ENCODE measurements at regions not wholly inside any gene's neighbourhood (a gene's known extent, or its start where the extent isn't known, plus 50 kb on each side); places are given as distances from the start of the nearest gene placed in this dataset.

GRCh38 chr3:139738697-139739096 lies 60.9 kb upstream of the NMNAT3 start:
- no peak overlapping the region for H3K27ac ChIP-seq
- DNase-seq (no peak), FAIRE-seq (no peak), ATAC-seq (no peak)
- no peaks in the 10 kb centered on the region for H3K36me3 ChIP-seq
- TF ChIP-seq CTCF (IDR thresholded peaks at IDR 0.05), result no peak
- H3K9me3 ChIP-seq, result no peaks in the 10 kb centered on the region
- intact Hi-C loops (cut with DNase I), result no loop called here
- H3K27me3 ChIP-seq, result no peaks in the 10 kb centered on the region
- H3K4me1 ChIP-seq, result no peaks in the 10 kb centered on the region
- H3K4me3 ChIP-seq, result no peak overlapping the region
- 88 to 89% methylated on average over 3 of the region's 3 CpGs for WGBS, 2 donors

GRCh38 chr3:139737682-139738361 lies 60.0 kb upstream of the NMNAT3 start:
- no peak overlapping the region for H3K4me3 ChIP-seq
- 81 to 85% methylated on average over 7 of the region's 7 CpGs for WGBS, 2 donors
- no peak for ATAC-seq

GRCh38 chr3:139735191-139735590 lies 57.4 kb upstream of the NMNAT3 start:
- Histone ChIP-seq H3K4me3 (no peak overlapping the region), H3K27me3 (no peaks in the 10 kb centered on the region), H3K27ac (no peak overlapping the region), H3K9me3 (no peaks in the 10 kb centered on the region), H3K4me1 (no peaks in the 10 kb centered on the region), H3K36me3 (no peaks in the 10 kb centered on the region)
- ATAC-seq, result no peak
- WGBS, 2 donors, result 78 to 81% methylated on average over 6 of the region's 6 CpGs
- DNase-seq, result no peak
- no peak for FAIRE-seq
- no peak for TF ChIP-seq CTCF (IDR thresholded peaks at IDR 0.05)
- intact Hi-C loops (cut with DNase I), result no loop called here

More at GRCh38 chr3:139737682-139738361, 60.0 kb upstream of the NMNAT3 start:
- Histone ChIP-seq H3K27ac (no peak overlapping the region), H3K9me3 (no peaks in the 10 kb centered on the region), H3K4me1 (no peaks in the 10 kb centered on the region), H3K36me3 (no peaks in the 10 kb centered on the region), H3K27me3 (no peaks in the 10 kb centered on the region)
- intact Hi-C loops (cut with DNase I), result no loop called here
- FAIRE-seq, result no peak
- DNase-seq, result no peak
- TF ChIP-seq CTCF (IDR thresholded peaks at IDR 0.05), result no peak

- ATAC-seq, result no peak
- no peak for FAIRE-seq
- no peaks in the 10 kb centered on the region for H3K9me3 ChIP-seq
- DNase-seq, result no peak
- no peaks in the 10 kb centered on the region for H3K36me3 ChIP-seq
- WGBS, 2 donors, result 71 to 82% methylated on average over 1 of the region's 1 CpG
- no peak overlapping the region for H3K4me3 ChIP-seq
- no peaks in the 10 kb centered on the region for H3K27me3 ChIP-seq
- intact Hi-C loops (cut with DNase I), result no loop called here
- H3K27ac ChIP-seq, result no peak overlapping the region
- H3K4me1 ChIP-seq, result no peaks in the 10 kb centered on the region
- TF ChIP-seq CTCF (IDR thresholded peaks at IDR 0.05), result no peak
Measured at GRCh38 chr3:139732729-139733128, 55.0 kb upstream of the NMNAT3 start.

GRCh38 chr3:139729300-139729699 lies 51.5 kb upstream of the NMNAT3 start:
- ATAC-seq, result no peak
- no peaks in the 10 kb centered on the region for H3K4me1 ChIP-seq
- no peak for FAIRE-seq
- intact Hi-C loops (cut with DNase I), result no loop called here
- WGBS, 2 donors, result 76 to 88% methylated on average over 2 of the region's 2 CpGs
- no peak for DNase-seq
- H3K27me3 ChIP-seq, result no peaks in the 10 kb centered on the region
- no peak for TF ChIP-seq CTCF (IDR thresholded peaks at IDR 0.05)
- no peaks in the 10 kb centered on the region for H3K36me3 ChIP-seq
- no peak overlapping the region for H3K4me3 ChIP-seq
- no peaks in the 10 kb centered on the region for H3K9me3 ChIP-seq
- H3K27ac ChIP-seq, result no peak overlapping the region
